Uterus (tissue), 2 donors: ENCODE measurements at regions not wholly inside any gene's neighbourhood (a gene's known extent, or its start where the extent isn't known, plus 50 kb on each side); places are given as distances from the start of the nearest gene placed in this dataset.

Experiments used
- CTCF ChIP-seq, 4 experiments: fragments of 200-600 bp in 2 of 4; fragments of 450-650 bp in 2 of 4; sonication (generic) in 2 of 4; IDR thresholded peaks; one replicate each; pipeline ENCODE4 v1.5.1; 2016 to 2019; ENCODE audit warnings: antibody characterized with exemption in 4 of 4, mild to moderate bottlenecking in 2 of 4, moderate library complexity in 1 of 4
- POLR2A ChIP-seq, 2 donors: fragments of 450-650 bp; IDR thresholded peaks; one replicate each; pipeline ENCODE4 v1.6.1; 2016; ENCODE audit warnings: antibody characterized with exemption in 2 of 2, mild to moderate bottlenecking in 1 of 2, moderate library complexity in 1 of 2

- TF ChIP-seq CTCF (IDR thresholded peaks at IDR 0.05) (no peak), POLR2A (IDR thresholded peaks at IDR 0.05) (no peak)
These were observed 78.1 kb upstream of the GPM6B start for GRCh38 chrX:13894888-13895565.
